ENCODE measurements at regions not wholly inside any gene's neighbourhood (a gene's known extent, or its start where the extent isn't known, plus 50 kb on each side); places are given as distances from the start of the nearest gene placed in this dataset.

DNA sequence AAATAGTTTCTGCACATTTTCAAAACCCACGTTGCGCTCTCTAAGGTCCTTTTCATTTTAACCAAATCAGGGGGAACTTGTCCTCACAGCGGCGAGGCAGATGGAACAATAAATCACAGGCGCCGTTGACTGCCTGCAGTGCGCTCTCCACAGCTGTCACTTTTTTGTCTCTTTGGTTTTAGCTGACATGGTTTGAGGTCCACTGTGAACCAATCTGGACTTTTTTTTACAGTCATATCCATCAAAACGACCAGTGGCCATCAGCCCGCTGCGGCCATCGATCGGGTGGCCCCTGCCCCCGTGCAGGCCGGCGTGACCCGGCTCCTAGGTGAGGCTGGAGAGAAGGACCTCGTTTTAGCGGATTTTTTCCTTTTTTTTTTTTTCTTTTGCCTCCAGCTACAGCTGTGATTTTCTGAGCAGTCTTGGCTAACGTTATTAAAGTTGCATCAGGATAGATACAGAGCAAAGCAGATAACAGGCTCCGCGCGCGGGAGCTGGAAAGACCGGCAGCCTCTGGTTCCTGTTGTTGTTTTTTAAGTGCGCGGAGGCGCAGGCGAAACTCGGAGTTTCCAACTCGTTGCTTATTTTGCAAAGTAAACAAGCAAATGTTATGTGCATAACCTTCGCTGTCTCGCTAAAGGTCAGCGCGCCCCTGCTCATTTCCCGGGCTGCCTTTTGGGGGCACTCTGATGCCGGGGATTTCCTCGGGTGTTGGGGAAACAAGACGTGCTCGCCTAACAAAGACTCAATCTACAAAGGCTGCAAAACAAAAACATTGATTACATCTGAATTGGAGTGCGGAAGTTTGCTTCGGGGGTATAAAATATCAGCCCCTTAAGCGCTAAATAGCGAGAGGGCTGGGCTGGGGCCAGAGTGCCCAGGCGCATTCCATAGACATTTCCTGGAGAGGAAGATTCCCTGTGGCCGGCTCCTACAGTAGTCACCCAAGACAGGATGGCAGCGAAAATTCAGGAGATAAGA, 414.8 kb upstream of the MKI67 start:
- Histone ChIP-seq H3K4me3 (ENCODE audit: low read length in 3 of 3) (peak overlapping the region; percentile 6 to 59 (median 54)), H3K9me3 (ENCODE audit: control insufficient read depth in 3 of 3, low read length in 3 of 3) (no peaks in the 10 kb centered on the region), H3K27me3 (ENCODE audit: control insufficient read depth in 3 of 3, insufficient read depth in 3 of 3, low read length in 3 of 3) (peaks cover 3 to 20% (median 20%) of the 10 kb centered on the region in 3 donors), H3K27ac (ENCODE audit: low read depth, low read length) (no peak overlapping the region), H3K9ac (ENCODE audit: low read depth in 1 of 3, low read length in 3 of 3) (peak overlapping the region in 1 of 3 donors; percentile 58), H3K36me3 (ENCODE audit: control insufficient read depth in 3 of 3, insufficient read depth in 3 of 3, low read length in 3 of 3) (no peaks in the 10 kb centered on the region), H3K4me1 (ENCODE audit: control insufficient read depth in 3 of 3, insufficient read depth in 3 of 3, low read length in 3 of 3) (peaks cover 0 to 12% (median 11%) of the 10 kb centered on the region in 3 donors)

DNA sequence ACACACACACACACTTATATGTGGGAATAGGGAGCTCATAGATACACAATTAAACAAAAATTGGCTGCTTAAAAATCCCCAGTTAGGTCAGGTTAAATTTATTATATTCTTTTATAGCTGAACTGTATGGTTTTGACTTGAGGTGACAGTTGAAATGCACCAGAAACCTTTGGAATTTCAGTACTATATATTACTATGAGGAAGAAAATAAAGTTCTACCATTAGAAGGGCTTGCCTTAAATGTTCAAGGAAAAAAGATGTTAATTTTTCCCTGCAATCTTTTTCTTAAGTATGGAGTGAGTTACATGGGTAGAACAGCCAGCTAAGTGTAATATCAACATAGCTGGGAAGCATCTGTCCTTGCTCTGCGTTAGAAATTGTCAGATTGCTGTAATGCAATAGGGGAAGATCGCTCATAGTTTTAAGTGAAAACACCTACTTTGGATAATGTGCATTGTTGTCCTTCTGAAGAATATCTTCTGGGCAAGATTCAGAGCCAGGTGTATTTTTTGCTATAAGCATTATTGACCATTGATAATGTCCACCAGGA, 415.8 kb upstream of the MKI67 start:
- Histone ChIP-seq H3K4me1 (ENCODE audit: control insufficient read depth in 3 of 3, insufficient read depth in 3 of 3, low read length in 3 of 3) (peaks cover 0 to 12% (median 11%) of the 10 kb centered on the region in 3 donors), H3K4me3 (ENCODE audit: low read length in 3 of 3) (no peak overlapping the region), H3K9ac (ENCODE audit: low read depth in 1 of 3, low read length in 3 of 3) (no peak overlapping the region), H3K27ac (ENCODE audit: low read depth, low read length) (no peak overlapping the region), H3K27me3 (ENCODE audit: control insufficient read depth in 3 of 3, insufficient read depth in 3 of 3, low read length in 3 of 3) (peaks cover 3 to 20% (median 20%) of the 10 kb centered on the region in 3 donors), H3K36me3 (ENCODE audit: control insufficient read depth in 3 of 3, insufficient read depth in 3 of 3, low read length in 3 of 3) (no peaks in the 10 kb centered on the region), H3K9me3 (ENCODE audit: control insufficient read depth in 3 of 3, low read length in 3 of 3) (no peaks in the 10 kb centered on the region)

GRCh38 chr10:128542659-128543058, 416.4 kb upstream of the MKI67 start:
- H3K27me3 ChIP-seq (ENCODE audit: control insufficient read depth in 3 of 3, insufficient read depth in 3 of 3, low read length in 3 of 3) = peaks cover 3 to 20% (median 20%) of the 10 kb centered on the region in 3 donors
- no peaks in the 10 kb centered on the region for H3K9me3 ChIP-seq (ENCODE audit: control insufficient read depth in 3 of 3, low read length in 3 of 3)
- H3K4me1 ChIP-seq (ENCODE audit: control insufficient read depth in 3 of 3, insufficient read depth in 3 of 3, low read length in 3 of 3) = peaks cover 0 to 12% (median 11%) of the 10 kb centered on the region in 3 donors

GRCh38 chr10:128543151-128543550, 416.9 kb upstream of the MKI67 start:
- H3K36me3 ChIP-seq (ENCODE audit: control insufficient read depth in 3 of 3, insufficient read depth in 3 of 3, low read length in 3 of 3) = no peaks in the 10 kb centered on the region
- no peaks in the 10 kb centered on the region for H3K9me3 ChIP-seq (ENCODE audit: control insufficient read depth in 3 of 3, low read length in 3 of 3)
- peaks cover 3 to 20% (median 20%) of the 10 kb centered on the region in 3 donors for H3K27me3 ChIP-seq (ENCODE audit: control insufficient read depth in 3 of 3, insufficient read depth in 3 of 3, low read length in 3 of 3)
- H3K4me1 ChIP-seq (ENCODE audit: control insufficient read depth in 3 of 3, insufficient read depth in 3 of 3, low read length in 3 of 3) = peaks cover 0 to 12% (median 11%) of the 10 kb centered on the region in 3 donors
- H3K27ac ChIP-seq (ENCODE audit: low read depth, low read length) = no peak overlapping the region
- H3K9ac ChIP-seq (ENCODE audit: low read depth in 1 of 3, low read length in 3 of 3) = no peak overlapping the region
- no peak overlapping the region for H3K4me3 ChIP-seq (ENCODE audit: low read length in 3 of 3)

More at GRCh38 chr10:128542659-128543058, 416.4 kb upstream of the MKI67 start:
- H3K27ac ChIP-seq (ENCODE audit: low read depth, low read length) = no peak overlapping the region
- no peak overlapping the region for H3K9ac ChIP-seq (ENCODE audit: low read depth in 1 of 3, low read length in 3 of 3)
- H3K4me3 ChIP-seq (ENCODE audit: low read length in 3 of 3) = no peak overlapping the region
- H3K36me3 ChIP-seq (ENCODE audit: control insufficient read depth in 3 of 3, insufficient read depth in 3 of 3, low read length in 3 of 3) = no peaks in the 10 kb centered on the region

GRCh38 chr10:128545216-128545615, 419.0 kb upstream of the MKI67 start:
- Histone ChIP-seq H3K9ac (ENCODE audit: low read depth in 1 of 3, low read length in 3 of 3) (no peak overlapping the region), H3K4me3 (ENCODE audit: low read length in 3 of 3) (no peak overlapping the region), H3K27ac (ENCODE audit: low read depth, low read length) (no peak overlapping the region)

GRCh38 chr10:128546651-128547165, 420.5 kb upstream of the MKI67 start:
- H3K27me3 ChIP-seq (ENCODE audit: control insufficient read depth in 3 of 3, insufficient read depth in 3 of 3, low read length in 3 of 3) = peaks cover 0 to 8% (median 0%) of the 10 kb centered on the region in 3 donors
- H3K36me3 ChIP-seq (ENCODE audit: control insufficient read depth in 3 of 3, insufficient read depth in 3 of 3, low read length in 3 of 3) = no peaks in the 10 kb centered on the region
- no peak overlapping the region for H3K27ac ChIP-seq (ENCODE audit: low read depth, low read length)
- no peak overlapping the region for H3K4me3 ChIP-seq (ENCODE audit: low read length in 3 of 3)
- no peak overlapping the region for H3K9ac ChIP-seq (ENCODE audit: low read depth in 1 of 3, low read length in 3 of 3)
- no peaks in the 10 kb centered on the region for H3K4me1 ChIP-seq (ENCODE audit: control insufficient read depth in 3 of 3, insufficient read depth in 3 of 3, low read length in 3 of 3)
- peaks cover 0 to 2% (median 0%) of the 10 kb centered on the region in 3 donors for H3K9me3 ChIP-seq (ENCODE audit: control insufficient read depth in 3 of 3, low read length in 3 of 3)

More at GRCh38 chr10:128545216-128545615, 419.0 kb upstream of the MKI67 start:
- Histone ChIP-seq H3K4me1 (ENCODE audit: control insufficient read depth in 3 of 3, insufficient read depth in 3 of 3, low read length in 3 of 3) (peaks cover 0 to 10% (median 8%) of the 10 kb centered on the region in 3 donors), H3K27me3 (ENCODE audit: control insufficient read depth in 3 of 3, insufficient read depth in 3 of 3, low read length in 3 of 3) (peaks cover 3 to 12% (median 10%) of the 10 kb centered on the region in 3 donors), H3K9me3 (ENCODE audit: control insufficient read depth in 3 of 3, low read length in 3 of 3) (peaks cover 0 to 2% (median 0%) of the 10 kb centered on the region in 3 donors), H3K36me3 (ENCODE audit: control insufficient read depth in 3 of 3, insufficient read depth in 3 of 3, low read length in 3 of 3) (no peaks in the 10 kb centered on the region)

- peaks cover 0 to 5% (median 0%) of the 10 kb centered on the region in 3 donors for H3K27me3 ChIP-seq (ENCODE audit: control insufficient read depth in 3 of 3, insufficient read depth in 3 of 3, low read length in 3 of 3)
- no peak overlapping the region for H3K27ac ChIP-seq (ENCODE audit: low read depth, low read length)
- H3K9me3 ChIP-seq (ENCODE audit: control insufficient read depth in 3 of 3, low read length in 3 of 3) = peaks cover 0 to 2% (median 0%) of the 10 kb centered on the region in 3 donors
- H3K9ac ChIP-seq (ENCODE audit: low read depth in 1 of 3, low read length in 3 of 3) = no peak overlapping the region
- no peaks in the 10 kb centered on the region for H3K36me3 ChIP-seq (ENCODE audit: control insufficient read depth in 3 of 3, insufficient read depth in 3 of 3, low read length in 3 of 3)
- no peaks in the 10 kb centered on the region for H3K4me1 ChIP-seq (ENCODE audit: control insufficient read depth in 3 of 3, insufficient read depth in 3 of 3, low read length in 3 of 3)
- H3K4me3 ChIP-seq (ENCODE audit: low read length in 3 of 3) = no peak overlapping the region
These were observed 422.9 kb upstream of the MKI67 start for GRCh38 chr10:128549101-128549608.

DNA sequence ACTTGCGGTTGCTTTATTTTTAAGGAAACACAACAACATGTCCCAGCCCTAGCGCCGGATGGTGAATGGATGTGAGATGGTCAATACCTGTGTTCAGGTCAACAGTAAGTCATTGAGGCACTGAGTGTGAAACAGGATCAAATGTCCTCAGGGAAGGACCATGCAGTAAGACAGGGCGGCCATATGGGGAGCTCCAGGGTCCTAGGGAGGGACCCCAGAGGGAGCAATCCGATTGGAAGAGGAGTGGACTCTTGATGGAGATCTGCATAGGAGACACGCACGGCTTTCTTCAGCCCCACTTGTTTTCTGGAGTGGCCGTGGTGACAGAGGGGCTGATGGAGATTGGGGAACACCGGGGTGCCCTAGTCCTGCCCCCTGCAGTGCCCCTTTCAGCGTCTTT, 423.8 kb upstream of the MKI67 start:
- Histone ChIP-seq H3K4me1 (ENCODE audit: control insufficient read depth in 3 of 3, insufficient read depth in 3 of 3, low read length in 3 of 3) (no peaks in the 10 kb centered on the region), H3K4me3 (ENCODE audit: low read length in 3 of 3) (no peak overlapping the region), H3K27me3 (ENCODE audit: control insufficient read depth in 3 of 3, insufficient read depth in 3 of 3, low read length in 3 of 3) (peaks cover 0 to 3% (median 0%) of the 10 kb centered on the region in 3 donors), H3K9ac (ENCODE audit: low read depth in 1 of 3, low read length in 3 of 3) (no peak overlapping the region), H3K27ac (ENCODE audit: low read depth, low read length) (no peak overlapping the region), H3K9me3 (ENCODE audit: control insufficient read depth in 3 of 3, low read length in 3 of 3) (peaks cover 0 to 2% (median 0%) of the 10 kb centered on the region in 3 donors), H3K36me3 (ENCODE audit: control insufficient read depth in 3 of 3, insufficient read depth in 3 of 3, low read length in 3 of 3) (no peaks in the 10 kb centered on the region)

DNA sequence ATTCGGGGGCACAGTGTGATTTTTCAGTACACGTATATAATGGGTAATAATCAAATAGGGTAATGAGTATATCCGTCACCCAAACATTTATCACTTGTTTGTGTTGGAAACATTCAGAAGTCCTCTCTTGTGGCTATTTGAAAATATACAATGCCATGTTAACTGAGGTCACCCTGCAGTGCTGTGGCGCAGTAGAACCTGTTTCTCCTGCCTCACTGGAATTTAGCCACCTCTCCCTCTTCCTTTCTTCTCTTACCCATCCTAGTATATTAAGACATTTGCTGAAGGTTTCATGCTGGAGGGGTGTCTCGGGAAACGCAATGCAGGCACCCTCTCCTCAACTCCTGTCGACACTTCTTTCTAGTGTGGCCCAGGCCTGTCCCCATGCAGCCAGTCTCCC, 425.3 kb upstream of the MKI67 start:
- no peak overlapping the region for H3K27ac ChIP-seq (ENCODE audit: low read depth, low read length)
- peaks cover 0 to 2% (median 0%) of the 10 kb centered on the region in 3 donors for H3K9me3 ChIP-seq (ENCODE audit: control insufficient read depth in 3 of 3, low read length in 3 of 3)
- no peak overlapping the region for H3K9ac ChIP-seq (ENCODE audit: low read depth in 1 of 3, low read length in 3 of 3)
- H3K27me3 ChIP-seq (ENCODE audit: control insufficient read depth in 3 of 3, insufficient read depth in 3 of 3, low read length in 3 of 3) = no peaks in the 10 kb centered on the region
- H3K36me3 ChIP-seq (ENCODE audit: control insufficient read depth in 3 of 3, insufficient read depth in 3 of 3, low read length in 3 of 3) = no peaks in the 10 kb centered on the region
- H3K4me1 ChIP-seq (ENCODE audit: control insufficient read depth in 3 of 3, insufficient read depth in 3 of 3, low read length in 3 of 3) = no peaks in the 10 kb centered on the region
- H3K4me3 ChIP-seq (ENCODE audit: low read length in 3 of 3) = no peak overlapping the region

All from skeletal muscle tissue (tissue), 3 donors.